PC-3 (cell line): ENCODE measurements at regions not wholly inside any gene's neighbourhood (a gene's known extent, or its start where the extent isn't known, plus 50 kb on each side); places are given as distances from the start of the nearest gene placed in this dataset.

ENCODE experiments used
- ATAC-seq: fragments of 200-7000 bp; cut with Tn5 transposase; 2 replicates; pipeline ENCODE4 v1.9.1; 2020; ENCODE audit warnings: mild to moderate bottlenecking, moderate library complexity
- BruUV-seq: library from RNA; stranded (reverse); fragments of 400-500 nt; replicated peaks from 2 replicates; lab custom pipeline; 2021; lab: Mats Ljungman, UMichigan
- CTCF ChIA-PET: fragments of 300-600 bp; sonication (Branson Sonifier 250); formaldehyde crosslinking; loops from one replicate; lab custom pipeline; 2022; ENCODE audit warnings: antibody characterized with exemption; lab: Charles Lee
- POLR2A ChIA-PET: fragments of 300-600 bp; sonication (Branson Sonifier 250); formaldehyde crosslinking; loops from one replicate; lab custom pipeline; 2022; ENCODE audit warnings: antibody characterized with exemption; ENCODE audit not compliant: unreplicated experiment; lab: Charles Lee
- DNase-seq: peaks from one replicate; pipeline ENCODE4 v3.0.0-alpha.2; 2015
- H2AFZ ChIP-seq: fragments of 300-600 bp; sonication (generic); 2 replicates; pipeline ENCODE4 v1.6.0; 2016; ENCODE audit warnings: antibody characterized with exemption, low read length
- H3F3A ChIP-seq: fragments of 300-600 bp; sonication (generic); one replicate; pipeline ENCODE4 v1.6.0; 2017; ENCODE audit warnings: antibody characterized with exemption, low read length, control low read depth, mild to moderate bottlenecking; ENCODE audit not compliant: unreplicated experiment
- H3K27ac ChIP-seq: fragments of 300-600 bp; sonication (generic); 2 replicates; pipeline ENCODE4 v1.5.1; 2016; ENCODE audit warnings: mild to moderate bottlenecking, low read length
- H3K27me3 ChIP-seq: fragments of 300-600 bp; sonication (generic); 2 replicates; pipeline ENCODE4 v1.6.1; 2016; ENCODE audit warnings: low read length, mixed read lengths
- H3K36me3 ChIP-seq: fragments of 300-600 bp; sonication (generic); 2 replicates; pipeline ENCODE4 v1.6.1; 2016; ENCODE audit warnings: low read depth, mixed run types, low read length, mixed read lengths
- H3K4me1 ChIP-seq: fragments of 300-600 bp; sonication (generic); 2 replicates; pipeline ENCODE4 v1.5.1; 2016; ENCODE audit warnings: low read length; ENCODE audit not compliant: insufficient read depth
- H3K4me2 ChIP-seq: fragments of 300-600 bp; sonication (generic); 2 replicates; pipeline ENCODE4 v1.6.0; 2016; ENCODE audit warnings: low read length
- H3K4me3 ChIP-seq: fragments of 300-600 bp; sonication (generic); 2 replicates; pipeline ENCODE4 v1.5.1; 2016; ENCODE audit warnings: mild to moderate bottlenecking, low read length, mixed read lengths
- H3K79me2 ChIP-seq: fragments of 300-600 bp; sonication (generic); 2 replicates; pipeline ENCODE4 v1.6.1; 2017; ENCODE audit warnings: low read length, mixed read lengths
- H3K9ac ChIP-seq: fragments of 300-600 bp; sonication (generic); 2 replicates; pipeline ENCODE4 v1.6.0; 2016; ENCODE audit warnings: mild to moderate bottlenecking, low read length
- H3K9me2 ChIP-seq: fragments of 300-600 bp; sonication (generic); replicated peaks from 2 replicates; pipeline ENCODE4 v1.6.1; 2016; ENCODE audit warnings: mixed run types, low read length, mixed read lengths
- H3K9me3 ChIP-seq: fragments of 300-600 bp; sonication (generic); 2 replicates; pipeline ENCODE4 v1.6.1; 2016; ENCODE audit warnings: low read length, mixed read lengths
- H4K20me1 ChIP-seq: fragments of 300-600 bp; sonication (generic); 2 replicates; pipeline ENCODE4 v1.6.1; 2016; ENCODE audit warnings: low read length, mixed read lengths
- EZH2 ChIP-seq: fragments of 300-600 bp; sonication (generic); IDR thresholded peaks from one replicate; pipeline ENCODE4 v1.6.1; 2017; ENCODE audit warnings: antibody characterized with exemption, mild to moderate bottlenecking, low read length; ENCODE audit not compliant: unreplicated experiment
- EZH2phosphoT487 ChIP-seq: fragments of 300-600 bp; sonication (generic); IDR thresholded peaks from 2 replicates; pipeline ENCODE4 v1.6.1; 2018; ENCODE audit warnings: mild to moderate bottlenecking, antibody characterized with exemption, low read length, borderline replicate concordance
- intact Hi-C: fragments of 100-400 bp; cut with micrococcal nuclease; formaldehyde crosslinking; loops from 2 replicates; pipeline ENCODE4 v1.9.0; 2023
- TF ChIP-seq, protein P1 (sequence below): fragments of 300-600 bp; sonication (generic); conservative IDR thresholded peaks from 2 replicates; pipeline ENCODE4 v1.5.1; 2017; ENCODE audit warnings: antibody characterized with exemption, low read depth, mild to moderate bottlenecking, low read length

DNA sequence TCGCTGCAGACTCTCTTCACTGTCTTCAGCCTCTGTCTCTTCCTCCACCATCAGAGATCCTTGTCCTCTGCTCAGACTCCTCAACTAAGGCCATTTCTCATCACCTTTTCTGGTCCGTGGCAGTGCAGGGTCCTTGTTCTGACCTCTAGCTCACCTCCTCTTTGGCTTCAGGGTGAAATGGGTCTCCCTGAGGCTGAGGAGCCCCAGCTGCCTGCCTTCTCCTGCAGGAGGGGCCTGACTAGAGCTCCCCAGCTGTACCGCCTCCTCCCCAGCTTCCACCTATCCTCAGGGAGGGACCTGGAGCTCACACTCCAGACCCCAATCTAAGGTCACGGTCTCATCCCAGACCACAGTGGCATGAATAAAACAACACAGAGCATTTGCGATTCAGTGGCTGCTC, 203.0 kb downstream of the TRIM29 start:
- DNase-seq (no peak), ATAC-seq (no peak)
- Histone ChIP-seq H3K27ac (no peak overlapping the region), H2AFZ (no peak overlapping the region), H3K9ac (no peak overlapping the region), H4K20me1 (no peaks in the 10 kb centered on the region), H3K9me3 (no peaks in the 10 kb centered on the region), H3K79me2 (no peaks in the 10 kb centered on the region), H3K4me1 (no peaks in the 10 kb centered on the region), H3K36me3 (no peaks in the 10 kb centered on the region), H3F3A (no peaks in the 10 kb centered on the region), H3K27me3 (peaks cover 78% of the 10 kb centered on the region), H3K4me2 (no peak overlapping the region), H3K9me2 (no peaks in the 10 kb centered on the region), H3K4me3 (no peak overlapping the region)
- no peak for TF ChIP-seq EZH2phosphoT487
- TF ChIP-seq, protein P1, sequence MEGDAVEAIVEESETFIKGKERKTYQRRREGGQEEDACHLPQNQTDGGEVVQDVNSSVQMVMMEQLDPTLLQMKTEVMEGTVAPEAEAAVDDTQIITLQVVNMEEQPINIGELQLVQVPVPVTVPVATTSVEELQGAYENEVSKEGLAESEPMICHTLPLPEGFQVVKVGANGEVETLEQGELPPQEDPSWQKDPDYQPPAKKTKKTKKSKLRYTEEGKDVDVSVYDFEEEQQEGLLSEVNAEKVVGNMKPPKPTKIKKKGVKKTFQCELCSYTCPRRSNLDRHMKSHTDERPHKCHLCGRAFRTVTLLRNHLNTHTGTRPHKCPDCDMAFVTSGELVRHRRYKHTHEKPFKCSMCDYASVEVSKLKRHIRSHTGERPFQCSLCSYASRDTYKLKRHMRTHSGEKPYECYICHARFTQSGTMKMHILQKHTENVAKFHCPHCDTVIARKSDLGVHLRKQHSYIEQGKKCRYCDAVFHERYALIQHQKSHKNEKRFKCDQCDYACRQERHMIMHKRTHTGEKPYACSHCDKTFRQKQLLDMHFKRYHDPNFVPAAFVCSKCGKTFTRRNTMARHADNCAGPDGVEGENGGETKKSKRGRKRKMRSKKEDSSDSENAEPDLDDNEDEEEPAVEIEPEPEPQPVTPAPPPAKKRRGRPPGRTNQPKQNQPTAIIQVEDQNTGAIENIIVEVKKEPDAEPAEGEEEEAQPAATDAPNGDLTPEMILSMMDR, result no peak
- TF ChIP-seq EZH2, result no peak
- ChIA-PET CTCF (no interaction called here), POLR2A (no interaction called here)
- intact Hi-C loops, result no loop called here
- BruUV-seq, result no TSS peak

DNA sequence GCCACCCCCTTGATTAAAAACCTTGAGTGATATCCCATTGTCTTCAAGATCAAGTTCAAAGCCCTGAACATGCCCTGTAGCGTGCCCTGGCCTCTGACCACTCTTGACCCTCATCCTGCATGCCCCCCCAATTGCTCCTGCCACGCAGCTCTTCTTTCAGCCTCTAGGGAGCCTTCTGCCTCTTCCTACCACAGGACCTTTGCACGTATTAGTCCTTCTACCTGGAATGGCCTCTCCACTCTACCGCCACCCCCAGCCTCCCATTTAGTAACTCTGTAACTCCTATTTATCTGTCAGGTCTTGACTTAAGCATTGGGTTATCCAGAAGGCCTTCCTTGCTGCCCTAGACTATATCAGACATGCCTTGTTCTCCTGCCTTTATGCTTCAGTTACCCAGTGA, 203.6 kb downstream of the TRIM29 start:
- no peaks in the 10 kb centered on the region for H3F3A ChIP-seq
- intact Hi-C loops, result no loop called here
- H4K20me1 ChIP-seq, result no peaks in the 10 kb centered on the region
- H2AFZ ChIP-seq, result no peak overlapping the region
- no peaks in the 10 kb centered on the region for H3K79me2 ChIP-seq
- no peaks in the 10 kb centered on the region for H3K9me2 ChIP-seq
- DNase-seq, result no peak
- TF ChIP-seq, protein P1, result no peak
- no peak for TF ChIP-seq EZH2phosphoT487
- no peak for TF ChIP-seq EZH2
- no peak overlapping the region for H3K9ac ChIP-seq
- POLR2A ChIA-PET, result no interaction called here
- ATAC-seq, result no peak
- CTCF ChIA-PET, result no interaction called here
- no peak overlapping the region for H3K27ac ChIP-seq
- H3K9me3 ChIP-seq, result no peaks in the 10 kb centered on the region
- no peak overlapping the region for H3K4me2 ChIP-seq
- no peaks in the 10 kb centered on the region for H3K4me1 ChIP-seq
- no peak overlapping the region for H3K4me3 ChIP-seq
- H3K36me3 ChIP-seq, result no peaks in the 10 kb centered on the region
- peaks cover 78% of the 10 kb centered on the region for H3K27me3 ChIP-seq
- BruUV-seq, result no TSS peak

DNA sequence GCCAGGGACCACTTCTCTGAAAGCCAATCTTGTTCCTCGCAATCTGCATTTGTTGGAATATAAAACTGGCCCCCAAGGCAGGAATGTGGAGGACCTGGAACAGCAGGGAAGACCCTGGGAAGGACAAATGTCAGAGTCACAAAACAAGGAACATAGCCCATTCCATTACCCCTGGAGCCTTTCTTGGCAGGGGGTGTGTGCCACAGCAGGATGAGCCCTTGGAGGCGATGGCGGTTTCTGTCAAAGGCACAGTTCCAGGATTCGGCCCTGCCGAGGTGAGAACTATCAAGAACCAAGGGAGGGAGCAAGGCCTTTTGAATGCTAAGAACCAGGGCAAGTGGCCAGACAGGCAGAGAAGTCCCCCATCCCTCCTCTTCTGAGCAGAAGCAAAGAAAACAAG, 204.3 kb downstream of the TRIM29 start:
- H3K9me3 ChIP-seq, result no peaks in the 10 kb centered on the region
- no peak overlapping the region for H3K4me2 ChIP-seq
- DNase-seq, result no peak
- H3K4me3 ChIP-seq, result no peak overlapping the region
- intact Hi-C loops, result no loop called here
- TF ChIP-seq, protein P1, result no peak
- TF ChIP-seq EZH2 (no peak), EZH2phosphoT487 (no peak)
- no peaks in the 10 kb centered on the region for H3K9me2 ChIP-seq
- H3K36me3 ChIP-seq, result no peaks in the 10 kb centered on the region
- no peak for ATAC-seq
- BruUV-seq, result no TSS peak
- H3K4me1 ChIP-seq, result no peaks in the 10 kb centered on the region
- H3K27me3 ChIP-seq, result peaks cover 85% of the 10 kb centered on the region
- H3K9ac ChIP-seq, result no peak overlapping the region
- no peaks in the 10 kb centered on the region for H4K20me1 ChIP-seq
- no peak overlapping the region for H2AFZ ChIP-seq
- H3K27ac ChIP-seq, result no peak overlapping the region
- H3K79me2 ChIP-seq, result no peaks in the 10 kb centered on the region
- CTCF ChIA-PET, result no interaction called here
- POLR2A ChIA-PET, result no interaction called here
- no peaks in the 10 kb centered on the region for H3F3A ChIP-seq
